H1 (cell line): ENCODE measurements at regions not wholly inside any gene's neighbourhood (a gene's known extent, or its start where the extent isn't known, plus 50 kb on each side); places are given as distances from the start of the nearest gene placed in this dataset.

Source experiments
- CTCF ChIA-PET: fragments of 300-600 bp; sonication (Branson Sonifier 250); formaldehyde crosslinking; loops from one replicate; lab custom pipeline; 2021; ENCODE audit not compliant: partially characterized antibody; lab: Charles Lee
- POLR2A ChIA-PET: fragments of 300-600 bp; sonication (Branson Sonifier 250); formaldehyde crosslinking; loops from one replicate; lab custom pipeline; 2021; ENCODE audit warnings: inconsistent platforms; ENCODE audit not compliant: partially characterized antibody; lab: Charles Lee
- DNase-seq, 2 experiments: peaks; one replicate each; pipeline versions ENCODE4 v3.0.0 to v3.0.0-alpha.2; 2010 to 2022; ENCODE audit warnings: low spot score in 2 of 2, low read depth in 1 of 2, mixed read lengths in 1 of 2
- FAIRE-seq: peaks from 2 replicates; lab custom pipeline; 2011; peaks lifted over from hg19 to GRCh38; lab: Jason Lieb, UNC
- H2AFZ ChIP-seq: 2 replicates; pipeline ENCODE4 v1.8.1; 2012; ENCODE audit warnings: low read length, inconsistent platforms
- H2AK5ac ChIP-seq: 2 replicates; pipeline ENCODE4 v1.6.1; 2013; ENCODE audit warnings: low read depth, low read length
- H2BK120ac ChIP-seq: replicated peaks from 2 replicates; pipeline ENCODE3; 2013; ENCODE audit warnings: low read depth, low read length, inconsistent platforms
- H2BK12ac ChIP-seq: 2 replicates; pipeline ENCODE4 v1.6.1; 2013; ENCODE audit warnings: low read depth, low read length
- H2BK15ac ChIP-seq: 2 replicates; pipeline ENCODE4 v1.6.1; 2013; ENCODE audit warnings: low read length
- H2BK20ac ChIP-seq: 2 replicates; pipeline ENCODE4 v1.6.1; 2013; ENCODE audit warnings: low read length
- H2BK5ac ChIP-seq: 2 replicates; pipeline ENCODE4 v1.6.1; 2013; ENCODE audit warnings: low read depth, low read length
- H3K14ac ChIP-seq: 2 replicates; pipeline ENCODE4 v1.6.1; 2013; ENCODE audit warnings: inconsistent platforms; ENCODE audit not compliant: insufficient read length
- H3K18ac ChIP-seq: 2 replicates; pipeline ENCODE4 v1.6.1; 2013; ENCODE audit warnings: low read length; ENCODE audit errors: extremely low read depth
- H3K23ac ChIP-seq: 2 replicates; pipeline ENCODE4 v1.6.1; 2013; ENCODE audit warnings: inconsistent platforms; ENCODE audit not compliant: insufficient read length
- H3K23me2 ChIP-seq: 2 replicates; pipeline ENCODE4 v1.6.1; 2013; ENCODE audit warnings: low read depth, low read length
- H3K27ac ChIP-seq: 2 replicates; pipeline ENCODE4 v1.6.1; 2011; ENCODE audit warnings: low read depth, low read length, inconsistent platforms
- H3K27me3 ChIP-seq, 4 experiments: replicated peaks in 1 of 4; 1 replicate in 1 of 4; 2 replicates in 3 of 4; pipeline versions ENCODE4 v1.6.1 to v1.8.1; 2011 to 2013; ENCODE audit warnings: low read length in 3 of 4, mild to moderate bottlenecking in 3 of 4, inconsistent platforms in 2 of 4, mixed read lengths in 2 of 4, moderate library complexity in 1 of 4; ENCODE audit not compliant: control insufficient read depth in 3 of 4, insufficient read depth in 3 of 4; ENCODE audit errors: extremely low read depth in 1 of 4
- H3K36me3 ChIP-seq, 4 experiments: 2 replicates each; pipeline versions ENCODE4 v1.6.1 to v1.8.1; 2011 to 2013; ENCODE audit warnings: mild to moderate bottlenecking in 4 of 4, low read length in 3 of 4, moderate library complexity in 2 of 4, control low read depth in 1 of 4, inconsistent platforms in 1 of 4; ENCODE audit not compliant: insufficient read depth in 4 of 4, control insufficient read depth in 2 of 4
- H3K4ac ChIP-seq: replicated peaks from 2 replicates; pipeline ENCODE3; 2013; ENCODE audit warnings: low read length, low read depth, mixed read lengths, inconsistent platforms; ENCODE audit not compliant: insufficient read length
- H3K4me1 ChIP-seq, 4 experiments: replicated peaks in 1 of 4; 1 replicate in 1 of 4; 2 replicates in 3 of 4; pipeline versions ENCODE4 v1.6.1 to v1.8.1; 2011 to 2013; ENCODE audit warnings: low read length in 3 of 4, inconsistent platforms in 2 of 4, mixed read lengths in 1 of 4; ENCODE audit not compliant: insufficient read depth in 4 of 4, control insufficient read depth in 3 of 4
- H3K4me2 ChIP-seq, 2 experiments: 2 replicates each; pipeline versions ENCODE4 v1.6.1 to v1.8.1; 2011 to 2013; ENCODE audit warnings: low read depth in 2 of 2, low read length in 2 of 2, control low read depth in 1 of 2, inconsistent platforms in 1 of 2, mild to moderate bottlenecking in 1 of 2; ENCODE audit not compliant: insufficient read depth in 1 of 2
- H3K4me3 ChIP-seq, 4 experiments: fragments of 200-600, 300-600 bp in 1 of 4; sonication (generic), shearing (Covaris generic), sonication (Bioruptor Twin) in 1 of 4; 2 replicates each; pipeline versions ENCODE4 v1.5.1 to v1.8.1; 2011 to 2016; ENCODE audit warnings: low read length in 4 of 4, low read depth in 3 of 4, control low read depth in 2 of 4, inconsistent platforms in 2 of 4, mild to moderate bottlenecking in 2 of 4, mixed read lengths in 1 of 4, moderate library complexity in 1 of 4; ENCODE audit not compliant: insufficient read depth in 2 of 4; ENCODE audit errors: extremely low read depth in 1 of 4
- H3K56ac ChIP-seq: replicated peaks from 2 replicates; pipeline ENCODE3; 2013; ENCODE audit warnings: low read depth, mild to moderate bottlenecking, mixed read lengths, low read length, inconsistent platforms; ENCODE audit not compliant: insufficient read length
- H3K79me1 ChIP-seq: 2 replicates; pipeline ENCODE4 v1.6.1; 2013; ENCODE audit warnings: low read depth, low read length, control low read depth
- H3K79me2 ChIP-seq, 2 experiments: 2 replicates each; pipeline versions ENCODE4 v1.6.1 to v1.8.1; 2012 to 2013; ENCODE audit warnings: low read length in 2 of 2, mild to moderate bottlenecking in 2 of 2, inconsistent platforms in 1 of 2; ENCODE audit not compliant: insufficient read depth in 2 of 2, control insufficient read depth in 1 of 2
- H3K9ac ChIP-seq, 4 experiments: replicated peaks in 1 of 4; 1 replicate in 1 of 4; 2 replicates in 3 of 4; pipeline versions ENCODE4 v1.6.1 to v1.8.1; 2011 to 2013; ENCODE audit warnings: low read depth in 3 of 4, low read length in 3 of 4, control low read depth in 2 of 4, mild to moderate bottlenecking in 2 of 4, moderate library complexity in 2 of 4, inconsistent platforms in 1 of 4; ENCODE audit errors: extremely low read depth in 1 of 4
- H3K9me3 ChIP-seq, 2 experiments: 2 replicates each; pipeline versions ENCODE4 v1.6.1 to v1.8.1; 2012 to 2013; ENCODE audit warnings: mild to moderate bottlenecking in 2 of 2, moderate library complexity in 2 of 2, control low read depth in 1 of 2, inconsistent platforms in 1 of 2, low read depth in 1 of 2, low read length in 1 of 2, mixed read lengths in 1 of 2; ENCODE audit not compliant: insufficient read depth in 2 of 2
- H4K20me1 ChIP-seq, 2 experiments: replicated peaks in 1 of 2; 2 replicates each; pipeline versions ENCODE3 to v1.8.1; 2011 to 2013; ENCODE audit warnings: inconsistent platforms in 2 of 2, low read length in 2 of 2, mild to moderate bottlenecking in 1 of 2; ENCODE audit not compliant: insufficient read depth in 2 of 2, control insufficient read depth in 1 of 2
- H4K5ac ChIP-seq: 2 replicates; pipeline ENCODE4 v1.6.1; 2013; ENCODE audit warnings: low read length, low read depth, mixed read lengths, inconsistent platforms; ENCODE audit not compliant: insufficient read length
- H4K8ac ChIP-seq: 2 replicates; pipeline ENCODE4 v1.8.0; 2013; ENCODE audit warnings: mild to moderate bottlenecking, moderate library complexity, low read length, inconsistent platforms; ENCODE audit not compliant: insufficient read depth; ENCODE audit errors: extremely low read depth
- H4K91ac ChIP-seq: replicated peaks from 2 replicates; pipeline ENCODE3; 2013; ENCODE audit warnings: low read length, mixed read lengths, inconsistent platforms; ENCODE audit not compliant: insufficient read length
- CEBPB ChIP-seq: IDR thresholded peaks from 2 replicates; pipeline ENCODE4 v1.6.1; 2012; ENCODE audit warnings: low read depth, low read length
- CREB1 ChIP-seq: IDR thresholded peaks from 2 replicates; pipeline ENCODE4 v1.6.1; 2012; ENCODE audit warnings: inconsistent platforms
- HDAC6 ChIP-seq: IDR thresholded peaks from one replicate; pipeline ENCODE4 v1.7.1; 2012; ENCODE audit warnings: low read depth, mild to moderate bottlenecking, inconsistent platforms, low read length, moderate library complexity
- POLR2AphosphoS5 ChIP-seq: IDR thresholded peaks from 2 replicates; pipeline ENCODE4 v1.6.1; 2011; ENCODE audit warnings: low read depth, low read length
- POU5F1 ChIP-seq: IDR thresholded peaks from 2 replicates; pipeline ENCODE4 v1.6.1; 2011; ENCODE audit warnings: low read depth, mild to moderate bottlenecking, low read length, moderate library complexity
- RAD21 ChIP-seq, 2 experiments: IDR thresholded peaks in 1 of 2; conservative IDR thresholded peaks in 1 of 2; 2 replicates each; pipeline ENCODE4 v1.6.1; 2011; ENCODE audit warnings: low read depth in 2 of 2, low read length in 2 of 2, improper control_type of control experiment in 1 of 2, inconsistent platforms in 1 of 2, mild to moderate bottlenecking in 1 of 2, moderate library complexity in 1 of 2
- SIN3A ChIP-seq, 2 experiments: IDR thresholded peaks in 1 of 2; conservative IDR thresholded peaks in 1 of 2; 2 replicates each; pipeline ENCODE4 v1.6.1; 2011 to 2012; ENCODE audit warnings: low read length in 2 of 2, improper control_type of control experiment in 1 of 2, low read depth in 1 of 2, mild to moderate bottlenecking in 1 of 2
- SIX5 ChIP-seq: IDR thresholded peaks from 2 replicates; pipeline ENCODE4 v1.6.1; 2011; ENCODE audit warnings: mild to moderate bottlenecking, low read depth, low read length
- TAF1 ChIP-seq: IDR thresholded peaks from 2 replicates; pipeline ENCODE4 v1.6.1; 2011; ENCODE audit warnings: mild to moderate bottlenecking, low read depth, low read length
- USF2 ChIP-seq: IDR thresholded peaks from 2 replicates; pipeline ENCODE4 v1.6.1; 2011; ENCODE audit warnings: low read length, improper control_type of control experiment
- WGBS, 2 experiments: shearing (Covaris generic) in 1 of 2; methylation state at CpG; one replicate each; pipeline versions ENCODE4 v1.1.6 to v1.1.7; 2013 to 2015; ENCODE audit warnings: low lambda C conversion rate in 2 of 2, mixed read lengths in 2 of 2, inconsistent platforms in 1 of 2, low coverage in 1 of 2, missing lambda C conversion rate in 1 of 2; ENCODE audit not compliant: insufficient replicate concordance in 2 of 2, insufficient coverage in 1 of 2, insufficient read length in 1 of 2; ENCODE audit errors: extremely low coverage in 1 of 2, missing lambda C conversion rate in 1 of 2; 5-methylcytosine and 5-hydroxymethylcytosine counted together

GRCh38 chr10:28060031-28060607 is 61.2 kb upstream of the ODAD2 start:
- POLR2A ChIA-PET = no interaction called here
- no peak overlapping the region for H2BK12ac ChIP-seq
- DNase-seq = no peak
- no peak overlapping the region for H3K14ac ChIP-seq
- H3K4me1 ChIP-seq = peaks cover 0 to 3% (median 0%) of the 10 kb centered on the region in 4 experiments; a peak in 1 of 7 replicates
- no peak overlapping the region for H2BK120ac ChIP-seq
- H3K4me2 ChIP-seq = no peak overlapping the region
- no peak overlapping the region for H2BK20ac ChIP-seq
- H3K4ac ChIP-seq = no peak overlapping the region
- CTCF ChIA-PET = interaction anchor here (1.1 kb wide), 1 partner anchor 10 kb away, joined by 3 read pairs; no protein-coding TSS in a partner anchor
- H2BK5ac ChIP-seq = no peak overlapping the region
- no peak overlapping the region; a peak in 1 of 7 replicates for H3K9ac ChIP-seq
- no peak overlapping the region for H2AK5ac ChIP-seq
- H2AFZ ChIP-seq = no peak overlapping the region
- H2BK15ac ChIP-seq = no peak overlapping the region
- H4K91ac ChIP-seq = no peak overlapping the region
- WGBS, 2 experiments = 82% methylated on average over 5 of the region's 5 CpGs; no CpG with 5 or more reads in 1 of the 2 experiments
- no peak overlapping the region for H3K27ac ChIP-seq
- no peak overlapping the region for H3K18ac ChIP-seq
- peaks cover 0 to 3% (median 0%) of the 10 kb centered on the region in 4 experiments; a peak in 2 of 8 replicates for H3K36me3 ChIP-seq
- no peaks in the 10 kb centered on the region for H3K79me1 ChIP-seq
- no peak overlapping the region for H4K8ac ChIP-seq
- H3K9me3 ChIP-seq = no peaks in the 10 kb centered on the region
- no peak overlapping the region for H3K4me3 ChIP-seq
- H3K23me2 ChIP-seq = no peaks in the 10 kb centered on the region
- FAIRE-seq = no peak
- no peak overlapping the region for H3K23ac ChIP-seq
- no peaks in the 10 kb centered on the region for H3K27me3 ChIP-seq
- no peaks in the 10 kb centered on the region for H4K20me1 ChIP-seq
- no peak for TF ChIP-seq HDAC6
- TF ChIP-seq CEBPB = no peak
- no peak for TF ChIP-seq USF2
- TF ChIP-seq SIX5 = no peak
- no peak for TF ChIP-seq TAF1
- no peak for TF ChIP-seq SIN3A (conservative IDR thresholded peaks at IDR 0.05 in 1 of 2, IDR thresholded peaks at IDR 0.05 in 1 of 2; ENCODE audit: low read depth in 1 of 2, low read length in 2 of 2)
- no peak for TF ChIP-seq POU5F1
- no peak for TF ChIP-seq POLR2AphosphoS5
- no peak for TF ChIP-seq RAD21 (IDR thresholded peaks at IDR 0.05 in 1 of 2, conservative IDR thresholded peaks at IDR 0.05 in 1 of 2; ENCODE audit: low read depth in 2 of 2, low read length in 2 of 2)
- no peak for TF ChIP-seq CREB1
- no peaks in the 10 kb centered on the region for H3K79me2 ChIP-seq
- H4K5ac ChIP-seq = no peak overlapping the region
- no peak overlapping the region for H3K56ac ChIP-seq
